Liver (tissue), 8 donors: ENCODE measurements at regions not wholly inside any gene's neighbourhood (a gene's known extent, or its start where the extent isn't known, plus 50 kb on each side); places are given as distances from the start of the nearest gene placed in this dataset.

Experiments
- DNase-seq: peaks from one replicate; pipeline ENCODE4 v3.0.0-alpha.2; 2017; ENCODE audit warnings: low spot score
- H3K27ac ChIP-seq, 2 donors: one replicate each; pipeline ENCODE4 v1.7.0; 2013; ENCODE audit warnings: inconsistent platforms in 2 of 2, low read length in 2 of 2, control low read depth in 1 of 2, low read depth in 1 of 2, mild to moderate bottlenecking in 1 of 2
- H3K27me3 ChIP-seq, 4 donors: one replicate each; pipeline versions ENCODE4 v1.6.1 to v1.7.0; 2013; ENCODE audit warnings: low read length in 3 of 4, inconsistent platforms in 1 of 4, mild to moderate bottlenecking in 1 of 4, moderate library complexity in 1 of 4; ENCODE audit not compliant: control insufficient read depth in 4 of 4, insufficient read depth in 4 of 4
- H3K36me3 ChIP-seq, 4 donors: one replicate each; pipeline versions ENCODE4 v1.6.1 to v1.7.0; 2013; ENCODE audit warnings: low read length in 3 of 4, mild to moderate bottlenecking in 3 of 4, low read depth in 1 of 4, moderate library complexity in 1 of 4; ENCODE audit not compliant: control insufficient read depth in 4 of 4, insufficient read depth in 3 of 4
- H3K4me1 ChIP-seq, 4 donors: one replicate each; pipeline versions ENCODE4 v1.6.1 to v1.7.0; 2013; ENCODE audit warnings: low read length in 3 of 4, mild to moderate bottlenecking in 3 of 4, moderate library complexity in 1 of 4; ENCODE audit not compliant: control insufficient read depth in 4 of 4, insufficient read depth in 4 of 4
- H3K4me3 ChIP-seq, 3 donors: one replicate each; pipeline versions ENCODE4 v1.6.1 to v1.7.0; 2013; ENCODE audit warnings: low read length in 3 of 3, control low read depth in 1 of 3, low read depth in 1 of 3, mild to moderate bottlenecking in 1 of 3
- H3K9ac ChIP-seq, 2 donors: one replicate each; pipeline ENCODE4 v1.7.0; 2013; ENCODE audit warnings: low read length in 2 of 2, mild to moderate bottlenecking in 2 of 2, moderate library complexity in 2 of 2, control low read depth in 1 of 2, low read depth in 1 of 2
- H3K9me3 ChIP-seq, 4 donors: one replicate each; pipeline versions ENCODE4 v1.6.1 to v1.7.0; 2013; ENCODE audit warnings: low read length in 3 of 4; ENCODE audit not compliant: control insufficient read depth in 4 of 4
- ATF3 ChIP-seq: IDR thresholded peaks from 2 replicates; pipeline ENCODE4 v1.6.1; 2016; ENCODE audit warnings: antibody characterized with exemption
- CTCF ChIP-seq: fragments of 150-350 bp; IDR thresholded peaks from 2 replicates; pipeline ENCODE4 v1.5.1; 2017; ENCODE audit warnings: improper control_type of control experiment, low read depth, low read length; ENCODE audit not compliant: missing input control
- EGR1 ChIP-seq, 2 donors: IDR thresholded peaks; 2 replicates each; pipeline ENCODE4 v1.6.1; 2016 to 2018; ENCODE audit warnings: antibody characterized with exemption in 2 of 2, low read depth in 2 of 2
- FOXA1 ChIP-seq: IDR thresholded peaks from 2 replicates; pipeline ENCODE4 v1.6.1; 2016; ENCODE audit warnings: antibody characterized with exemption
- FOXA2 ChIP-seq: IDR thresholded peaks from 2 replicates; pipeline ENCODE4 v1.6.1; 2016; ENCODE audit warnings: antibody characterized with exemption
- GABPA ChIP-seq, 2 donors: IDR thresholded peaks in 1 of 2; conservative IDR thresholded peaks in 1 of 2; 2 replicates each; pipeline ENCODE4 v1.6.1; 2016; ENCODE audit warnings: antibody characterized with exemption in 2 of 2, mild to moderate bottlenecking in 1 of 2, moderate library complexity in 1 of 2
- HNF4A ChIP-seq, 2 donors: conservative IDR thresholded peaks; 2 replicates each; pipeline ENCODE4 v1.6.1; 2016; ENCODE audit warnings: antibody characterized with exemption in 2 of 2, mild to moderate bottlenecking in 2 of 2
- HNF4G ChIP-seq: IDR thresholded peaks from 2 replicates; pipeline ENCODE4 v1.6.1; 2016; ENCODE audit warnings: antibody characterized with exemption
- JUND ChIP-seq, 2 donors: IDR thresholded peaks; 2 replicates each; pipeline ENCODE4 v1.6.1; 2016; ENCODE audit warnings: antibody characterized with exemption in 2 of 2
- NR2F2 ChIP-seq: IDR thresholded peaks from 2 replicates; pipeline ENCODE4 v1.6.1; 2016; ENCODE audit warnings: antibody characterized with exemption
- RAD21 ChIP-seq, 2 donors: IDR thresholded peaks; 2 replicates each; pipeline ENCODE4 v1.6.1; 2016; ENCODE audit warnings: antibody characterized with exemption in 2 of 2, mild to moderate bottlenecking in 2 of 2
- RXRA ChIP-seq, 2 donors: IDR thresholded peaks; 2 replicates each; pipeline ENCODE4 v1.6.1; 2017 to 2018; ENCODE audit warnings: antibody characterized with exemption in 2 of 2, mild to moderate bottlenecking in 1 of 2
- SP1 ChIP-seq: IDR thresholded peaks from 2 replicates; pipeline ENCODE4 v1.6.1; 2018; ENCODE audit warnings: antibody characterized with exemption, mild to moderate bottlenecking
- TAF1 ChIP-seq: conservative IDR thresholded peaks from 2 replicates; pipeline ENCODE4 v1.6.1; 2016; ENCODE audit warnings: antibody characterized with exemption, mild to moderate bottlenecking
- YY1 ChIP-seq: IDR thresholded peaks from 2 replicates; pipeline ENCODE4 v1.6.1; 2016; ENCODE audit warnings: antibody characterized with exemption, mild to moderate bottlenecking
- ZBTB33 ChIP-seq: IDR thresholded peaks from 2 replicates; pipeline ENCODE4 v1.6.1; 2016; ENCODE audit warnings: antibody characterized with exemption
- WGBS: extraction: QIAGEN DNeasy Blood & Tissue Kit; methylation state at CpG from one replicate; pipeline ENCODE4 v1.1.7; 2013; 5-methylcytosine and 5-hydroxymethylcytosine counted together
- TF ChIP-seq, protein P1 (sequence below): IDR thresholded peaks from 2 replicates; pipeline ENCODE4 v1.6.1; 2016; ENCODE audit warnings: antibody characterized with exemption, mild to moderate bottlenecking
- TF ChIP-seq, protein P2 (sequence below): IDR thresholded peaks from 2 replicates; pipeline ENCODE4 v1.6.1; 2016; ENCODE audit warnings: antibody characterized with exemption
- donor health status: healthy.
- donor health status: healthy.
- donor health status: healthy.
- donor health status: healthy.
- donor health status: healthy.

- 25% methylated on average over 1 of the region's 1 CpG for WGBS
- no peak overlapping the region for H3K9ac ChIP-seq
- H3K27ac ChIP-seq: no peak overlapping the region
- no peak overlapping the region for H3K4me3 ChIP-seq
- H3K36me3 ChIP-seq: no peaks in the 10 kb centered on the region
- TF ChIP-seq JUND (IDR thresholded peaks at IDR 0.05): no peak
- TF ChIP-seq HNF4A (conservative IDR thresholded peaks at IDR 0.05): peak; percentile 33 to 42
- no peak for TF ChIP-seq FOXA2
- no peak for TF ChIP-seq TAF1
- no peak for TF ChIP-seq GABPA (IDR thresholded peaks at IDR 0.05 in 1 of 2, conservative IDR thresholded peaks at IDR 0.05 in 1 of 2)
- TF ChIP-seq, protein P1, sequence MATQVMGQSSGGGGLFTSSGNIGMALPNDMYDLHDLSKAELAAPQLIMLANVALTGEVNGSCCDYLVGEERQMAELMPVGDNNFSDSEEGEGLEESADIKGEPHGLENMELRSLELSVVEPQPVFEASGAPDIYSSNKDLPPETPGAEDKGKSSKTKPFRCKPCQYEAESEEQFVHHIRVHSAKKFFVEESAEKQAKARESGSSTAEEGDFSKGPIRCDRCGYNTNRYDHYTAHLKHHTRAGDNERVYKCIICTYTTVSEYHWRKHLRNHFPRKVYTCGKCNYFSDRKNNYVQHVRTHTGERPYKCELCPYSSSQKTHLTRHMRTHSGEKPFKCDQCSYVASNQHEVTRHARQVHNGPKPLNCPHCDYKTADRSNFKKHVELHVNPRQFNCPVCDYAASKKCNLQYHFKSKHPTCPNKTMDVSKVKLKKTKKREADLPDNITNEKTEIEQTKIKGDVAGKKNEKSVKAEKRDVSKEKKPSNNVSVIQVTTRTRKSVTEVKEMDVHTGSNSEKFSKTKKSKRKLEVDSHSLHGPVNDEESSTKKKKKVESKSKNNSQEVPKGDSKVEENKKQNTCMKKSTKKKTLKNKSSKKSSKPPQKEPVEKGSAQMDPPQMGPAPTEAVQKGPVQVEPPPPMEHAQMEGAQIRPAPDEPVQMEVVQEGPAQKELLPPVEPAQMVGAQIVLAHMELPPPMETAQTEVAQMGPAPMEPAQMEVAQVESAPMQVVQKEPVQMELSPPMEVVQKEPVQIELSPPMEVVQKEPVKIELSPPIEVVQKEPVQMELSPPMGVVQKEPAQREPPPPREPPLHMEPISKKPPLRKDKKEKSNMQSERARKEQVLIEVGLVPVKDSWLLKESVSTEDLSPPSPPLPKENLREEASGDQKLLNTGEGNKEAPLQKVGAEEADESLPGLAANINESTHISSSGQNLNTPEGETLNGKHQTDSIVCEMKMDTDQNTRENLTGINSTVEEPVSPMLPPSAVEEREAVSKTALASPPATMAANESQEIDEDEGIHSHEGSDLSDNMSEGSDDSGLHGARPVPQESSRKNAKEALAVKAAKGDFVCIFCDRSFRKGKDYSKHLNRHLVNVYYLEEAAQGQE: peak; percentile 15
- TF ChIP-seq ATF3: no peak
- TF ChIP-seq SP1: no peak
- peak; percentile 25 to 44 for TF ChIP-seq RXRA (IDR thresholded peaks at IDR 0.05)
- TF ChIP-seq ZBTB33: no peak
- no peak for TF ChIP-seq CTCF
- no peak for TF ChIP-seq EGR1 (IDR thresholded peaks at IDR 0.05; ENCODE audit: low read depth in 2 of 2)
- TF ChIP-seq, protein P2, sequence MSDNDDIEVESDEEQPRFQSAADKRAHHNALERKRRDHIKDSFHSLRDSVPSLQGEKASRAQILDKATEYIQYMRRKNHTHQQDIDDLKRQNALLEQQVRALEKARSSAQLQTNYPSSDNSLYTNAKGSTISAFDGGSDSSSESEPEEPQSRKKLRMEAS: no peak
- TF ChIP-seq YY1: peak; percentile 22
- TF ChIP-seq HNF4G: no peak
- TF ChIP-seq RAD21 (IDR thresholded peaks at IDR 0.05): peak in 1 of 2 donors; percentile 20
- no peak for TF ChIP-seq NR2F2
- no peak for TF ChIP-seq FOXA1
- no peaks in the 10 kb centered on the region for H3K27me3 ChIP-seq
- H3K4me1 ChIP-seq: peaks cover 0 to 4% (median 0%) of the 10 kb centered on the region in 4 donors
- H3K9me3 ChIP-seq: no peaks in the 10 kb centered on the region
- DNase-seq: no peak
Measured at GRCh38 chr2:155176345-155176744, 477.9 kb downstream of the KCNJ3 start.
